ENCODE measurements at regions not wholly inside any gene's neighbourhood (a gene's known extent, or its start where the extent isn't known, plus 50 kb on each side); places are given as distances from the start of the nearest gene placed in this dataset.

DNA sequence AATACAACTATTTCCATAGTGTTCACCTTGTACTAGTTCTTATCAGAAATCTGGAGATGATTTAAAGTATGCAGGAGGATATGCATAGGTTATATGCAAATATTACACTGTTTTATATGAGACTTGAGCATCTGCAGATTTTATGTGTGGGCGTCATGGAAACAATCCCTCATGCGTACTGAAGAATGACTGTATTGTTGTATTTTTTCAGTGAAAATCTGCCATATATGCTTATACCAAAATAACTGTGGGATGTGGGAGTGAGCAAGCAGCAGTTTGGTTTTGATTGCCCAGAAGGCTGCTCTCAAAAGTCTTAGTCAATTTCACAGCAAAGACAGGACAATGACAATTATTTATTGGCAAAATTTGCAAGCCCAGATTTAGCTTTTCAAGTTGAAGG, 238.8 kb upstream of the PCDH20 start:
- no peaks in the 10 kb centered on the region for H4K20me1 ChIP-seq (ENCODE audit: control insufficient read depth, insufficient read depth, insufficient read length)
- H2BK20ac ChIP-seq (ENCODE audit: low read depth, low read length, poor library complexity, severe bottlenecking) = no peak overlapping the region
- H3K23ac ChIP-seq (ENCODE audit: insufficient read length, low read depth, low read length) = no peak overlapping the region
- H3K4me2 ChIP-seq (ENCODE audit: insufficient read depth, insufficient read length, low read length) = no peak overlapping the region
- H3K79me2 ChIP-seq (ENCODE audit: insufficient read depth, low read length) = no peaks in the 10 kb centered on the region
- H4K91ac ChIP-seq (ENCODE audit: insufficient read length, low read depth, low read length) = no peak overlapping the region
- no peak overlapping the region for H3K14ac ChIP-seq (ENCODE audit: insufficient read depth, low read length)
- no peak overlapping the region for H3K4ac ChIP-seq (ENCODE audit: low read depth, low read length)
- H3K4me3 Mint-ChIP-seq = no peak overlapping the region
- no peaks in the 10 kb centered on the region for H3K4me1 ChIP-seq (ENCODE audit: insufficient read depth, low read length)
- no peak for DNase-seq
- no peak overlapping the region for H4K5ac ChIP-seq (ENCODE audit: insufficient read length, low read depth, low read length)
- no peaks in the 10 kb centered on the region for H3K27me3 ChIP-seq (ENCODE audit: insufficient read depth, low read length)
- H3K27me3 Mint-ChIP-seq (ENCODE audit: low read depth) = peaks cover 1% of the 10 kb centered on the region
- no peaks in the 10 kb centered on the region for H3K23me2 ChIP-seq (ENCODE audit: insufficient read length, low read depth, low read length, poor library complexity, severe bottlenecking)
- H2BK5ac ChIP-seq (ENCODE audit: insufficient read length, low read length) = no peak overlapping the region
- no peaks in the 10 kb centered on the region for H3K9me3 Mint-ChIP-seq
- H3K27ac ChIP-seq (ENCODE audit: insufficient read length, low read depth, low read length) = no peak overlapping the region
- H3K56ac ChIP-seq (ENCODE audit: insufficient read length, low read depth, low read length) = no peak overlapping the region
- H3K36me3 Mint-ChIP-seq (ENCODE audit: insufficient read depth in 1 of 3, low read depth in 3 of 3) = no peaks in the 10 kb centered on the region
- WGBS (ENCODE audit: extremely low coverage, insufficient read length, low lambda C conversion rate) = no CpG with 5 or more reads among the region's 2 CpGs
- H2BK12ac ChIP-seq (ENCODE audit: insufficient read length, low read depth, low read length) = no peak overlapping the region
- no peaks in the 10 kb centered on the region for H3K9me3 ChIP-seq (ENCODE audit: control insufficient read depth, low read depth, low read length)
- H2AK5ac ChIP-seq (ENCODE audit: insufficient read length, low read length) = no peak overlapping the region
- TF ChIP-seq, protein P1, sequence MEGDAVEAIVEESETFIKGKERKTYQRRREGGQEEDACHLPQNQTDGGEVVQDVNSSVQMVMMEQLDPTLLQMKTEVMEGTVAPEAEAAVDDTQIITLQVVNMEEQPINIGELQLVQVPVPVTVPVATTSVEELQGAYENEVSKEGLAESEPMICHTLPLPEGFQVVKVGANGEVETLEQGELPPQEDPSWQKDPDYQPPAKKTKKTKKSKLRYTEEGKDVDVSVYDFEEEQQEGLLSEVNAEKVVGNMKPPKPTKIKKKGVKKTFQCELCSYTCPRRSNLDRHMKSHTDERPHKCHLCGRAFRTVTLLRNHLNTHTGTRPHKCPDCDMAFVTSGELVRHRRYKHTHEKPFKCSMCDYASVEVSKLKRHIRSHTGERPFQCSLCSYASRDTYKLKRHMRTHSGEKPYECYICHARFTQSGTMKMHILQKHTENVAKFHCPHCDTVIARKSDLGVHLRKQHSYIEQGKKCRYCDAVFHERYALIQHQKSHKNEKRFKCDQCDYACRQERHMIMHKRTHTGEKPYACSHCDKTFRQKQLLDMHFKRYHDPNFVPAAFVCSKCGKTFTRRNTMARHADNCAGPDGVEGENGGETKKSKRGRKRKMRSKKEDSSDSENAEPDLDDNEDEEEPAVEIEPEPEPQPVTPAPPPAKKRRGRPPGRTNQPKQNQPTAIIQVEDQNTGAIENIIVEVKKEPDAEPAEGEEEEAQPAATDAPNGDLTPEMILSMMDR (conservative IDR thresholded peaks at IDR 0.05) = no peak
- H3T11ph ChIP-seq (ENCODE audit: low read length) = no peak overlapping the region
- no peak overlapping the region for H4K8ac ChIP-seq (replicated peaks; ENCODE audit: insufficient read length, low read depth, low read length)
- no peak overlapping the region for H3K9ac ChIP-seq (ENCODE audit: extremely low read depth, insufficient read length, low read length)
- H3K27ac Mint-ChIP-seq = no peak overlapping the region
- no peak overlapping the region for H3K18ac ChIP-seq (ENCODE audit: insufficient read length, low read depth, low read length)
- H2BK120ac ChIP-seq (ENCODE audit: low read depth, low read length, poor library complexity, severe bottlenecking) = no peak overlapping the region
- H2BK15ac ChIP-seq (ENCODE audit: low read depth, low read length) = no peak overlapping the region
- H3K79me1 ChIP-seq (ENCODE audit: insufficient read depth, low read depth, low read length, poor library complexity, severe bottlenecking) = no peaks in the 10 kb centered on the region
- H2AFZ ChIP-seq (ENCODE audit: low read length) = no peak overlapping the region
- no peaks in the 10 kb centered on the region for H3K4me1 Mint-ChIP-seq
